NB4 (cell line): ENCODE measurements at regions not wholly inside any gene's neighbourhood (a gene's known extent, or its start where the extent isn't known, plus 50 kb on each side); places are given as distances from the start of the nearest gene placed in this dataset.

Experiments
- DNase-seq: peaks from one replicate; pipeline ENCODE4 v3.0.0; 2010; ENCODE audit warnings: low read depth
- H3K4me3 ChIP-seq: one replicate; pipeline ENCODE4 v1.5.1; 2011; ENCODE audit warnings: mild to moderate bottlenecking, low read depth, low read length, moderate library complexity
- CTCF ChIP-seq: IDR thresholded peaks from one replicate; pipeline ENCODE4 v1.5.1; 2012; ENCODE audit warnings: low read depth, low read length
- MAX ChIP-seq: IDR thresholded peaks from 2 replicates; pipeline ENCODE4 v1.6.1; 2011; ENCODE audit warnings: low read depth, low read length
- MYC ChIP-seq: IDR thresholded peaks from 2 replicates; pipeline ENCODE4 v1.6.1; 2011; ENCODE audit warnings: low read depth, low read length
- POLR2A ChIP-seq: IDR thresholded peaks from 2 replicates; pipeline ENCODE4 v1.6.1; 2011; ENCODE audit warnings: mild to moderate bottlenecking; ENCODE audit not compliant: insufficient read length; ENCODE audit errors: extremely low read depth

GRCh38 chr10:47182934-47183703 is 116.9 kb upstream of the GDF10 start:
- no peak for DNase-seq
- no peak for TF ChIP-seq CTCF
- no peak for TF ChIP-seq MYC
- no peak for TF ChIP-seq POLR2A
- TF ChIP-seq MAX, result no peak

GRCh38 chr10:47183704-47184041 is 116.3 kb upstream of the GDF10 start:
- TF ChIP-seq MYC (no peak), MAX (no peak), CTCF (no peak), POLR2A (no peak)
- H3K4me3 ChIP-seq, result no peak overlapping the region
- no peak for DNase-seq

More at GRCh38 chr10:47182934-47183703, 116.9 kb upstream of the GDF10 start:
- H3K4me3 ChIP-seq, result no peak overlapping the region

- no peak for DNase-seq
- H3K4me3 ChIP-seq, result no peak overlapping the region
- TF ChIP-seq MAX (no peak), POLR2A (no peak), CTCF (no peak), MYC (no peak)
Observed at GRCh38 chr10:47184273-47184672, 115.7 kb upstream of the GDF10 start.

GRCh38 chr10:47184724-47185330 is 115.2 kb upstream of the GDF10 start:
- no peak overlapping the region for H3K4me3 ChIP-seq
- DNase-seq, result no peak
- TF ChIP-seq MAX (no peak), POLR2A (no peak), CTCF (no peak), MYC (no peak)

GRCh38 chr10:47186941-47187340 is 113.1 kb upstream of the GDF10 start:
- no peak for DNase-seq
- TF ChIP-seq MYC, result no peak
- no peak for TF ChIP-seq POLR2A
- no peak for TF ChIP-seq CTCF
- no peak for TF ChIP-seq MAX
- no peak overlapping the region for H3K4me3 ChIP-seq
